H1 (cell line): ENCODE measurements at regions not wholly inside any gene's neighbourhood (a gene's known extent, or its start where the extent isn't known, plus 50 kb on each side); places are given as distances from the start of the nearest gene placed in this dataset.

ENCODE experiments used
- ASH2L ChIP-seq: fragments of 200-600, 300-600 bp; sonication (generic); IDR thresholded peaks from one replicate; pipeline ENCODE4 v1.7.1; 2017; ENCODE audit warnings: low read length
- BRCA1 ChIP-seq: IDR thresholded peaks from 2 replicates; pipeline ENCODE4 v1.6.1; 2012; ENCODE audit warnings: low read depth, low read length, improper control_type of control experiment
- CHD2 ChIP-seq: IDR thresholded peaks from 2 replicates; pipeline ENCODE4 v1.6.1; 2012; ENCODE audit warnings: low read length, improper control_type of control experiment
- JUND ChIP-seq: IDR thresholded peaks from 2 replicates; pipeline ENCODE4 v1.6.1; 2011; ENCODE audit warnings: mild to moderate bottlenecking, improper control_type of control experiment, low read length
- KDM1A ChIP-seq: fragments of 200-600, 300-600 bp; sonication (generic); IDR thresholded peaks from 2 replicates; pipeline ENCODE4 v1.7.1; 2016; ENCODE audit warnings: mild to moderate bottlenecking, low read length, borderline replicate concordance
- RNF2 ChIP-seq: fragments of 200-900, 300-1000 bp; sonication (generic); IDR thresholded peaks from 2 replicates; pipeline ENCODE4 v1.7.1; 2016; ENCODE audit warnings: borderline replicate concordance, low read depth, mild to moderate bottlenecking, antibody characterized with exemption, low read length; ENCODE audit not compliant: poor library complexity, severe bottlenecking; ENCODE audit errors: missing control alignments
- TBP ChIP-seq: IDR thresholded peaks from 2 replicates; pipeline ENCODE4 v1.6.1; 2011; ENCODE audit warnings: low read depth, low read length, improper control_type of control experiment
- TF ChIP-seq, protein P1 (sequence below): fragments of 300-600 bp; sonication (generic); IDR thresholded peaks from 2 replicates; pipeline ENCODE4 v1.7.1; 2012; ENCODE audit warnings: low read length, moderate library complexity, mild to moderate bottlenecking, inconsistent platforms; ENCODE audit not compliant: insufficient replicate concordance

DNA sequence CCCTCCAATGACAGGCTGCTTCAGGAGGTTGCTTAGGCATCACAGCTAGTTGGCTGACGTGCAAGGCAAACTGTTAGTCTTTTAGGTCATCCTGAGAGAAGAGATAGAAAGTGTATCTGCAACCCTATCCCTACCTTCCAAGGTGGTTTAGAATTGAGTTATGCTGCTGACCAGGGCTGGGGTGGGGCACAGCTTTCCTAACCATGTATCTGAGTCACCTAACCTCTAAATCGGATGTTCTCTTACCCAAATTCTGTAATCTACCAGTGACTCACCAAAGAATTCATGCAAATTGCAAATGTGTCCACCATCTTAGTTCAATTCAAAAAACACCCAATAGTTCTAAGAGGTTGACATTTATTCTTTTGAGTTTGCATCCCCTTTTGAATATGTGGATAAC lies 107.2 kb upstream of the DYNLRB2 start (continued):
- TF ChIP-seq, protein P1, sequence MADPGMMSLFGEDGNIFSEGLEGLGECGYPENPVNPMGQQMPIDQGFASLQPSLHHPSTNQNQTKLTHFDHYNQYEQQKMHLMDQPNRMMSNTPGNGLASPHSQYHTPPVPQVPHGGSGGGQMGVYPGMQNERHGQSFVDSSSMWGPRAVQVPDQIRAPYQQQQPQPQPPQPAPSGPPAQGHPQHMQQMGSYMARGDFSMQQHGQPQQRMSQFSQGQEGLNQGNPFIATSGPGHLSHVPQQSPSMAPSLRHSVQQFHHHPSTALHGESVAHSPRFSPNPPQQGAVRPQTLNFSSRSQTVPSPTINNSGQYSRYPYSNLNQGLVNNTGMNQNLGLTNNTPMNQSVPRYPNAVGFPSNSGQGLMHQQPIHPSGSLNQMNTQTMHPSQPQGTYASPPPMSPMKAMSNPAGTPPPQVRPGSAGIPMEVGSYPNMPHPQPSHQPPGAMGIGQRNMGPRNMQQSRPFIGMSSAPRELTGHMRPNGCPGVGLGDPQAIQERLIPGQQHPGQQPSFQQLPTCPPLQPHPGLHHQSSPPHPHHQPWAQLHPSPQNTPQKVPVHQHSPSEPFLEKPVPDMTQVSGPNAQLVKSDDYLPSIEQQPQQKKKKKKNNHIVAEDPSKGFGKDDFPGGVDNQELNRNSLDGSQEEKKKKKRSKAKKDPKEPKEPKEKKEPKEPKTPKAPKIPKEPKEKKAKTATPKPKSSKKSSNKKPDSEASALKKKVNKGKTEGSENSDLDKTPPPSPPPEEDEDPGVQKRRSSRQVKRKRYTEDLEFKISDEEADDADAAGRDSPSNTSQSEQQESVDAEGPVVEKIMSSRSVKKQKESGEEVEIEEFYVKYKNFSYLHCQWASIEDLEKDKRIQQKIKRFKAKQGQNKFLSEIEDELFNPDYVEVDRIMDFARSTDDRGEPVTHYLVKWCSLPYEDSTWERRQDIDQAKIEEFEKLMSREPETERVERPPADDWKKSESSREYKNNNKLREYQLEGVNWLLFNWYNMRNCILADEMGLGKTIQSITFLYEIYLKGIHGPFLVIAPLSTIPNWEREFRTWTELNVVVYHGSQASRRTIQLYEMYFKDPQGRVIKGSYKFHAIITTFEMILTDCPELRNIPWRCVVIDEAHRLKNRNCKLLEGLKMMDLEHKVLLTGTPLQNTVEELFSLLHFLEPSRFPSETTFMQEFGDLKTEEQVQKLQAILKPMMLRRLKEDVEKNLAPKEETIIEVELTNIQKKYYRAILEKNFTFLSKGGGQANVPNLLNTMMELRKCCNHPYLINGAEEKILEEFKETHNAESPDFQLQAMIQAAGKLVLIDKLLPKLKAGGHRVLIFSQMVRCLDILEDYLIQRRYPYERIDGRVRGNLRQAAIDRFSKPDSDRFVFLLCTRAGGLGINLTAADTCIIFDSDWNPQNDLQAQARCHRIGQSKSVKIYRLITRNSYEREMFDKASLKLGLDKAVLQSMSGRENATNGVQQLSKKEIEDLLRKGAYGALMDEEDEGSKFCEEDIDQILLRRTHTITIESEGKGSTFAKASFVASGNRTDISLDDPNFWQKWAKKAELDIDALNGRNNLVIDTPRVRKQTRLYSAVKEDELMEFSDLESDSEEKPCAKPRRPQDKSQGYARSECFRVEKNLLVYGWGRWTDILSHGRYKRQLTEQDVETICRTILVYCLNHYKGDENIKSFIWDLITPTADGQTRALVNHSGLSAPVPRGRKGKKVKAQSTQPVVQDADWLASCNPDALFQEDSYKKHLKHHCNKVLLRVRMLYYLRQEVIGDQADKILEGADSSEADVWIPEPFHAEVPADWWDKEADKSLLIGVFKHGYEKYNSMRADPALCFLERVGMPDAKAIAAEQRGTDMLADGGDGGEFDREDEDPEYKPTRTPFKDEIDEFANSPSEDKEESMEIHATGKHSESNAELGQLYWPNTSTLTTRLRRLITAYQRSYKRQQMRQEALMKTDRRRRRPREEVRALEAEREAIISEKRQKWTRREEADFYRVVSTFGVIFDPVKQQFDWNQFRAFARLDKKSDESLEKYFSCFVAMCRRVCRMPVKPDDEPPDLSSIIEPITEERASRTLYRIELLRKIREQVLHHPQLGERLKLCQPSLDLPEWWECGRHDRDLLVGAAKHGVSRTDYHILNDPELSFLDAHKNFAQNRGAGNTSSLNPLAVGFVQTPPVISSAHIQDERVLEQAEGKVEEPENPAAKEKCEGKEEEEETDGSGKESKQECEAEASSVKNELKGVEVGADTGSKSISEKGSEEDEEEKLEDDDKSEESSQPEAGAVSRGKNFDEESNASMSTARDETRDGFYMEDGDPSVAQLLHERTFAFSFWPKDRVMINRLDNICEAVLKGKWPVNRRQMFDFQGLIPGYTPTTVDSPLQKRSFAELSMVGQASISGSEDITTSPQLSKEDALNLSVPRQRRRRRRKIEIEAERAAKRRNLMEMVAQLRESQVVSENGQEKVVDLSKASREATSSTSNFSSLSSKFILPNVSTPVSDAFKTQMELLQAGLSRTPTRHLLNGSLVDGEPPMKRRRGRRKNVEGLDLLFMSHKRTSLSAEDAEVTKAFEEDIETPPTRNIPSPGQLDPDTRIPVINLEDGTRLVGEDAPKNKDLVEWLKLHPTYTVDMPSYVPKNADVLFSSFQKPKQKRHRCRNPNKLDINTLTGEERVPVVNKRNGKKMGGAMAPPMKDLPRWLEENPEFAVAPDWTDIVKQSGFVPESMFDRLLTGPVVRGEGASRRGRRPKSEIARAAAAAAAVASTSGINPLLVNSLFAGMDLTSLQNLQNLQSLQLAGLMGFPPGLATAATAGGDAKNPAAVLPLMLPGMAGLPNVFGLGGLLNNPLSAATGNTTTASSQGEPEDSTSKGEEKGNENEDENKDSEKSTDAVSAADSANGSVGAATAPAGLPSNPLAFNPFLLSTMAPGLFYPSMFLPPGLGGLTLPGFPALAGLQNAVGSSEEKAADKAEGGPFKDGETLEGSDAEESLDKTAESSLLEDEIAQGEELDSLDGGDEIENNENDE, result no peak
- TF ChIP-seq RNF2 (no peak), TBP (no peak), KDM1A (no peak), JUND (no peak), ASH2L (no peak), CHD2 (no peak), BRCA1 (no peak)
- TF ChIP-seq, all 59 proteins: peak for 0
